DND-41 (cell line): ENCODE measurements at regions not wholly inside any gene's neighbourhood (a gene's known extent, or its start where the extent isn't known, plus 50 kb on each side); places are given as distances from the start of the nearest gene placed in this dataset.

Experiments
- ATAC-seq: fragments of 200-7000 bp; cut with Tn5 transposase; 3 replicates; pipeline ENCODE4 v1.9.1; 2021; ENCODE audit warnings: low read depth; ENCODE audit not compliant: insufficient read depth
- DNase-seq: peaks from one replicate; pipeline ENCODE4 v3.0.0-alpha.2; 2020
- H2AFZ ChIP-seq: 2 replicates; pipeline ENCODE4 v1.6.0; 2012; ENCODE audit warnings: low read depth, low read length
- H3K27ac ChIP-seq: 2 replicates; pipeline ENCODE4 v1.5.1; 2012; ENCODE audit warnings: low read length, inconsistent platforms
- H3K27me3 ChIP-seq: fragments of 200-600 bp; sonication (generic); 2 replicates; pipeline ENCODE4 v1.6.0; 2012; ENCODE audit warnings: low read length, mild to moderate bottlenecking, inconsistent platforms; ENCODE audit not compliant: insufficient read depth, poor library complexity
- H3K36me3 ChIP-seq: 2 replicates; pipeline ENCODE4 v1.5.1; 2012; ENCODE audit warnings: low read length, inconsistent platforms; ENCODE audit not compliant: insufficient read depth
- H3K4me1 ChIP-seq: 2 replicates; pipeline ENCODE4 v1.5.1; 2012; ENCODE audit warnings: mild to moderate bottlenecking, low read length; ENCODE audit not compliant: insufficient read depth
- H3K4me2 ChIP-seq: 2 replicates; pipeline ENCODE4 v1.6.0; 2012; ENCODE audit warnings: mild to moderate bottlenecking, moderate library complexity, low read length, inconsistent platforms; ENCODE audit not compliant: insufficient read depth
- H3K4me3 ChIP-seq, 2 experiments: fragments of 200-600 bp in 1 of 2; shearing (Covaris generic) in 1 of 2; 2 replicates each; pipeline ENCODE4 v1.5.1; 2012 to 2016; ENCODE audit warnings: inconsistent platforms in 2 of 2, low read length in 2 of 2, mild to moderate bottlenecking in 2 of 2, low read depth in 1 of 2, moderate library complexity in 1 of 2
- H3K79me2 ChIP-seq: 2 replicates; pipeline ENCODE4 v1.6.0; 2012; ENCODE audit warnings: low read length, inconsistent platforms; ENCODE audit not compliant: insufficient read depth
- H3K9ac ChIP-seq: 2 replicates; pipeline ENCODE4 v1.6.0; 2012; ENCODE audit warnings: low read depth, mild to moderate bottlenecking, inconsistent platforms, low read length, moderate library complexity
- H3K9me3 ChIP-seq: 2 replicates; pipeline ENCODE4 v1.5.1; 2012; ENCODE audit warnings: low read length, moderate library complexity, mild to moderate bottlenecking, inconsistent platforms; ENCODE audit not compliant: insufficient read depth, severe bottlenecking
- H4K20me1 ChIP-seq: 2 replicates; pipeline ENCODE4 v1.6.0; 2012; ENCODE audit warnings: low read length; ENCODE audit not compliant: insufficient read depth
- CTCF ChIP-seq: IDR thresholded peaks from 2 replicates; pipeline ENCODE4 v1.5.1; 2012; ENCODE audit warnings: borderline replicate concordance, low read length, moderate library complexity, mild to moderate bottlenecking; ENCODE audit not compliant: poor library complexity, severe bottlenecking; ENCODE audit errors: extremely low read depth
- EZH2 ChIP-seq: IDR thresholded peaks from 3 replicates; pipeline ENCODE4 v1.6.1; 2012; ENCODE audit warnings: borderline replicate concordance, low read depth, mild to moderate bottlenecking, moderate library complexity, low read length, inconsistent platforms; ENCODE audit not compliant: severe bottlenecking

- Histone ChIP-seq H4K20me1 (no peaks in the 10 kb centered on the region), H2AFZ (no peak overlapping the region), H3K36me3 (no peaks in the 10 kb centered on the region), H3K27ac (no peak overlapping the region), H3K4me3 (no peak overlapping the region), H3K9me3 (no peaks in the 10 kb centered on the region), H3K4me2 (no peak overlapping the region), H3K79me2 (no peaks in the 10 kb centered on the region), H3K9ac (no peak overlapping the region), H3K27me3 (no peaks in the 10 kb centered on the region), H3K4me1 (no peaks in the 10 kb centered on the region)
- ATAC-seq: no peak
- TF ChIP-seq CTCF (no peak), EZH2 (no peak)
- DNase-seq: no peak
Observed at GRCh38 chr5:106019261-106019660, 1651.5 kb downstream of the EFNA5 start.

GRCh38 chr5:106017243-106017857 is 1653.4 kb downstream of the EFNA5 start:
- ATAC-seq: no peak
- no peak overlapping the region for H3K4me2 ChIP-seq

GRCh38 chr5:106014262-106014661 is 1656.5 kb downstream of the EFNA5 start:
- TF ChIP-seq EZH2: no peak
- no peak for TF ChIP-seq CTCF
- Histone ChIP-seq H2AFZ (no peak overlapping the region), H3K9me3 (no peaks in the 10 kb centered on the region), H3K9ac (no peak overlapping the region), H3K4me2 (no peak overlapping the region), H3K27ac (no peak overlapping the region), H3K79me2 (no peaks in the 10 kb centered on the region), H3K4me1 (no peaks in the 10 kb centered on the region), H4K20me1 (no peaks in the 10 kb centered on the region), H3K36me3 (no peaks in the 10 kb centered on the region), H3K4me3 (no peak overlapping the region), H3K27me3 (no peaks in the 10 kb centered on the region)
- DNase-seq (no peak), ATAC-seq (no peak)

More at GRCh38 chr5:106017243-106017857, 1653.4 kb downstream of the EFNA5 start:
- Histone ChIP-seq H3K9ac (no peak overlapping the region), H4K20me1 (no peaks in the 10 kb centered on the region), H3K79me2 (no peaks in the 10 kb centered on the region), H3K36me3 (no peaks in the 10 kb centered on the region), H3K27me3 (no peaks in the 10 kb centered on the region), H3K4me1 (no peaks in the 10 kb centered on the region), H3K27ac (no peak overlapping the region), H3K9me3 (no peaks in the 10 kb centered on the region), H3K4me3 (no peak overlapping the region), H2AFZ (no peak overlapping the region)
- TF ChIP-seq EZH2 (no peak), CTCF (no peak)
- no peak for DNase-seq
